ENCODE measurements at regions not wholly inside any gene's neighbourhood (a gene's known extent, or its start where the extent isn't known, plus 50 kb on each side); places are given as distances from the start of the nearest gene placed in this dataset.

DNA sequence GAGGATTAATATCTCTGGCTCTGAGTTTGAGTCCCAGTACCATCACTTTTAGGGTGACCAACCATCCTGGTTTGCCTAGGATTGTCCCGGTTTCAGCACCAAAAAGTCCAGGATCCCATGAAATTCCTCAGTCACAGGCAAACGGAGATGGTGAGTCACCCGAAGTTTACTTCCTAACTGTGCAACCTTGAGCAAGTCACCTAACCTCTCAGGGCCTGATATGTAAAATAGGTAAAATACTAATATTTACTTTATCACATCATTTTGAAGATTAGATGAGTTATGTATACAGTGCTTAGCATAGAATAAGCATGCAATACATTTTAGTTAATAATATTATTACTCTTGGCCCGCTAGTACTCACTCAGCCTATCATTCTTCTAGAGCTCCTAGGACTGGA lies 91.1 kb upstream of the KCNMB2 start:
- H3K36me3 ChIP-seq (ENCODE audit: insufficient read depth, low read length, poor library complexity, severe bottlenecking), result no peaks in the 10 kb centered on the region
- TF ChIP-seq EZH2 (IDR thresholded peaks at IDR 0.05; ENCODE audit: borderline replicate concordance, low read depth, low read length, poor library complexity, severe bottlenecking), result no peak
- TF ChIP-seq, protein P1, sequence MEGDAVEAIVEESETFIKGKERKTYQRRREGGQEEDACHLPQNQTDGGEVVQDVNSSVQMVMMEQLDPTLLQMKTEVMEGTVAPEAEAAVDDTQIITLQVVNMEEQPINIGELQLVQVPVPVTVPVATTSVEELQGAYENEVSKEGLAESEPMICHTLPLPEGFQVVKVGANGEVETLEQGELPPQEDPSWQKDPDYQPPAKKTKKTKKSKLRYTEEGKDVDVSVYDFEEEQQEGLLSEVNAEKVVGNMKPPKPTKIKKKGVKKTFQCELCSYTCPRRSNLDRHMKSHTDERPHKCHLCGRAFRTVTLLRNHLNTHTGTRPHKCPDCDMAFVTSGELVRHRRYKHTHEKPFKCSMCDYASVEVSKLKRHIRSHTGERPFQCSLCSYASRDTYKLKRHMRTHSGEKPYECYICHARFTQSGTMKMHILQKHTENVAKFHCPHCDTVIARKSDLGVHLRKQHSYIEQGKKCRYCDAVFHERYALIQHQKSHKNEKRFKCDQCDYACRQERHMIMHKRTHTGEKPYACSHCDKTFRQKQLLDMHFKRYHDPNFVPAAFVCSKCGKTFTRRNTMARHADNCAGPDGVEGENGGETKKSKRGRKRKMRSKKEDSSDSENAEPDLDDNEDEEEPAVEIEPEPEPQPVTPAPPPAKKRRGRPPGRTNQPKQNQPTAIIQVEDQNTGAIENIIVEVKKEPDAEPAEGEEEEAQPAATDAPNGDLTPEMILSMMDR (conservative IDR thresholded peaks at IDR 0.05; ENCODE audit: low read depth, low read length), result no peak
- no peaks in the 10 kb centered on the region for H3K27me3 ChIP-seq (replicated peaks; ENCODE audit: insufficient read depth, low read depth, low read length, poor library complexity)
- no TSS peak for BruUV-seq (replicated peaks)
- no peaks in the 10 kb centered on the region for H3K9me3 ChIP-seq (ENCODE audit: low read depth, low read length, poor library complexity, severe bottlenecking)
- H3K27ac ChIP-seq (ENCODE audit: low read depth, low read length, poor library complexity, severe bottlenecking), result no peak overlapping the region
- CTCF ChIA-PET, result no interaction called here
- H3K4me1 ChIP-seq (ENCODE audit: insufficient read depth, low read length, poor library complexity, severe bottlenecking), result no peaks in the 10 kb centered on the region
- intact Hi-C loops (cut with micrococcal nuclease; ENCODE audit: unreplicated experiment), result no loop called here
- DNase-seq (ENCODE audit: low spot score), result no peak
- H3K4me3 ChIP-seq (ENCODE audit: low read depth, low read length, poor library complexity, severe bottlenecking), result no peak overlapping the region
- POLR2A ChIA-PET (ENCODE audit: low non-redundant PET), result no interaction called here

DNA sequence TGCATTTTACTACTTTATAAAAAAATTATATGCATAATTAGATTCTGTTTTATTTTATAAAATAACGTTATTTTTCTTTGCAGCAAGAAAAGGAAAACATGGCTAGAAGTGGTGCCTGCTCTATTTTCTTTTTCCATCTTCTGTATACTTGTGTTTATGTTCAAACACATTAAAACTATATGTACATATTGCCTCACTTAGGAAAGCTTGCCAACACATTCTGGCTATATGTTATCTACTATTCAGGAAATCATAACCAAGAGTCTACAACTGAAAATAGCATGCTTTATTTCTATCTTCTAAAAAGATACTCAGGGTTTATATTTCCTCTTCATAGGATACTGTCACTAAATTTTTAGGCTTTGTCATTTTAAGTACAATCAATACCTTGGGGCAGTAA lies 90.2 kb upstream of the KCNMB2 start:
- no peak for DNase-seq (ENCODE audit: low spot score)
- intact Hi-C loops (cut with micrococcal nuclease; ENCODE audit: unreplicated experiment), result no loop called here
- TF ChIP-seq, protein P1 (conservative IDR thresholded peaks at IDR 0.05; ENCODE audit: low read depth, low read length), result no peak
- no peak for TF ChIP-seq EZH2 (IDR thresholded peaks at IDR 0.05; ENCODE audit: borderline replicate concordance, low read depth, low read length, poor library complexity, severe bottlenecking)
- Histone ChIP-seq H3K27ac (ENCODE audit: low read depth, low read length, poor library complexity, severe bottlenecking) (no peak overlapping the region), H3K9me3 (ENCODE audit: low read depth, low read length, poor library complexity, severe bottlenecking) (no peaks in the 10 kb centered on the region), H3K36me3 (ENCODE audit: insufficient read depth, low read length, poor library complexity, severe bottlenecking) (no peaks in the 10 kb centered on the region), H3K27me3 (replicated peaks; ENCODE audit: insufficient read depth, low read depth, low read length, poor library complexity) (no peaks in the 10 kb centered on the region), H3K4me3 (ENCODE audit: low read depth, low read length, poor library complexity, severe bottlenecking) (no peak overlapping the region), H3K4me1 (ENCODE audit: insufficient read depth, low read length, poor library complexity, severe bottlenecking) (no peaks in the 10 kb centered on the region)
- ChIA-PET CTCF (no interaction called here), POLR2A (ENCODE audit: low non-redundant PET) (no interaction called here)
- BruUV-seq (replicated peaks), result no TSS peak

DNA sequence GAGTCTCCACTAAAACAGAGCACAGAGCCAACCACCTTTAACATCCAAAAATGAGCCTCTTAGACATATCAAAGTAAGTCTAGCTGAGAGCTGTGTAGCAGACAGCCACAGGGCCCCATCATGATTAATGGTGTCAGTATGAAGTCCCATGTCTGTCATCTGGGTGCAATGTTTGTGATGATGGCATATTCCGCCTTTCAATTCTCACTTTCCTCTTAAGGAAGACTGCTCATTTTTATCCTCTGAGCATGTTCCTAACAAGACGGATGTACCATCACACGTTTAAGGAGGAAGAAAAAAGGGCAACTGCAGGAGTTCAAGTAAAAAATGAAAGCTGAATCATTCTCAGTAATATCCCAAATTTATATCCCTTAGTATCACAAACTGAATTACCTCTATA lies 85.8 kb upstream of the KCNMB2 start:
- BruUV-seq (replicated peaks), result no TSS peak
- POLR2A ChIA-PET (ENCODE audit: low non-redundant PET), result no interaction called here

More for the DNA sequence above, 85.8 kb upstream of the KCNMB2 start:
- CTCF ChIA-PET, result no interaction called here
- TF ChIP-seq, protein P1 (conservative IDR thresholded peaks at IDR 0.05; ENCODE audit: low read depth, low read length), result no peak
- TF ChIP-seq EZH2 (IDR thresholded peaks at IDR 0.05; ENCODE audit: borderline replicate concordance, low read depth, low read length, poor library complexity, severe bottlenecking), result no peak
- intact Hi-C loops (cut with micrococcal nuclease; ENCODE audit: unreplicated experiment), result no loop called here
- H3K27me3 ChIP-seq (replicated peaks; ENCODE audit: insufficient read depth, low read depth, low read length, poor library complexity), result no peaks in the 10 kb centered on the region
- no peak overlapping the region for H3K27ac ChIP-seq (ENCODE audit: low read depth, low read length, poor library complexity, severe bottlenecking)
- H3K36me3 ChIP-seq (ENCODE audit: insufficient read depth, low read length, poor library complexity, severe bottlenecking), result no peaks in the 10 kb centered on the region
- no peak overlapping the region for H3K4me3 ChIP-seq (ENCODE audit: low read depth, low read length, poor library complexity, severe bottlenecking)
- DNase-seq (ENCODE audit: low spot score), result no peak
- H3K9me3 ChIP-seq (ENCODE audit: low read depth, low read length, poor library complexity, severe bottlenecking), result no peaks in the 10 kb centered on the region
- peaks cover 8% of the 10 kb centered on the region for H3K4me1 ChIP-seq (ENCODE audit: insufficient read depth, low read length, poor library complexity, severe bottlenecking)

Measured in A673 (cell line).